ES-I3 (cell line): ENCODE measurements at regions not wholly inside any gene's neighbourhood (a gene's known extent, or its start where the extent isn't known, plus 50 kb on each side); places are given as distances from the start of the nearest gene placed in this dataset.

Experiments
- H3K36me3 ChIP-seq: 2 replicates; pipeline ENCODE4 v1.6.1; 2013; ENCODE audit warnings: mild to moderate bottlenecking, low read length, control low read depth, moderate library complexity; ENCODE audit not compliant: insufficient read depth
- H3K4me1 ChIP-seq: 2 replicates; pipeline ENCODE4 v1.6.1; 2013; ENCODE audit warnings: mild to moderate bottlenecking, control low read depth, low read length; ENCODE audit not compliant: insufficient read depth
- H3K9ac ChIP-seq: 2 replicates; pipeline ENCODE4 v1.6.1; 2013; ENCODE audit warnings: low read depth, mild to moderate bottlenecking, low read length, moderate library complexity
- H3K9me3 ChIP-seq: 2 replicates; pipeline ENCODE4 v1.6.1; 2013; ENCODE audit warnings: mild to moderate bottlenecking, low read length, moderate library complexity; ENCODE audit not compliant: control insufficient read depth, insufficient read depth

- H3K4me1 ChIP-seq: no peaks in the 10 kb centered on the region
- no peak overlapping the region for H3K9ac ChIP-seq
- H3K9me3 ChIP-seq: no peaks in the 10 kb centered on the region; the same call in 1 of the 2 replicates
- no peaks in the 10 kb centered on the region for H3K36me3 ChIP-seq
These were observed 493.1 kb downstream of the NOVA1 start for GRCh38 chr14:26104717-26105116.

GRCh38 chr14:26097852-26098251, 500.0 kb downstream of the NOVA1 start:
- no peaks in the 10 kb centered on the region for H3K9me3 ChIP-seq
- H3K36me3 ChIP-seq: no peaks in the 10 kb centered on the region

GRCh38 chr14:26088275-26088674, 509.6 kb downstream of the NOVA1 start:
- no peaks in the 10 kb centered on the region for H3K36me3 ChIP-seq
- peaks cover 6% of the 10 kb centered on the region; the same call in 1 of the 2 replicates for H3K4me1 ChIP-seq
- H3K9me3 ChIP-seq: no peaks in the 10 kb centered on the region; the same call in none of the 2 replicates
- no peak overlapping the region for H3K9ac ChIP-seq

More at GRCh38 chr14:26097852-26098251, 500.0 kb downstream of the NOVA1 start:
- no peak overlapping the region for H3K9ac ChIP-seq
- H3K4me1 ChIP-seq: no peaks in the 10 kb centered on the region

- no peaks in the 10 kb centered on the region for H3K9me3 ChIP-seq
- H3K36me3 ChIP-seq: no peaks in the 10 kb centered on the region
- H3K9ac ChIP-seq: no peak overlapping the region
These were observed 516.8 kb downstream of the NOVA1 start for GRCh38 chr14:26081043-26081442.

GRCh38 chr14:26078561-26078960, 519.3 kb downstream of the NOVA1 start:
- no peaks in the 10 kb centered on the region for H3K36me3 ChIP-seq
- H3K4me1 ChIP-seq: no peaks in the 10 kb centered on the region
- H3K9me3 ChIP-seq: no peaks in the 10 kb centered on the region
- H3K9ac ChIP-seq: no peak overlapping the region

More at GRCh38 chr14:26081043-26081442, 516.8 kb downstream of the NOVA1 start:
- H3K4me1 ChIP-seq: no peaks in the 10 kb centered on the region

GRCh38 chr14:26074892-26075291, 522.9 kb downstream of the NOVA1 start:
- no peaks in the 10 kb centered on the region for H3K4me1 ChIP-seq
- no peaks in the 10 kb centered on the region for H3K9me3 ChIP-seq
- no peaks in the 10 kb centered on the region for H3K36me3 ChIP-seq
- no peak overlapping the region for H3K9ac ChIP-seq

- Histone ChIP-seq H3K9ac (no peak overlapping the region), H3K9me3 (no peaks in the 10 kb centered on the region), H3K36me3 (no peaks in the 10 kb centered on the region), H3K4me1 (no peaks in the 10 kb centered on the region; the same call in 1 of the 2 replicates)
These were observed 527.4 kb downstream of the NOVA1 start for GRCh38 chr14:26070443-26070842.

- Histone ChIP-seq H3K9me3 (no peaks in the 10 kb centered on the region), H3K4me1 (no peaks in the 10 kb centered on the region; the same call in 1 of the 2 replicates), H3K36me3 (no peaks in the 10 kb centered on the region), H3K9ac (no peak overlapping the region)
These were observed 529.9 kb downstream of the NOVA1 start for GRCh38 chr14:26067786-26068459.

GRCh38 chr14:26067341-26067740, 530.5 kb downstream of the NOVA1 start:
- H3K9me3 ChIP-seq: no peaks in the 10 kb centered on the region
- H3K9ac ChIP-seq: no peak overlapping the region
- no peaks in the 10 kb centered on the region for H3K36me3 ChIP-seq
- H3K4me1 ChIP-seq: no peaks in the 10 kb centered on the region; the same call in 1 of the 2 replicates

GRCh38 chr14:26056036-26056616, 541.7 kb downstream of the NOVA1 start:
- Histone ChIP-seq H3K9me3 (peaks cover 3% of the 10 kb centered on the region), H3K9ac (no peak overlapping the region), H3K4me1 (no peaks in the 10 kb centered on the region), H3K36me3 (no peaks in the 10 kb centered on the region)

- Histone ChIP-seq H3K9me3 (no peaks in the 10 kb centered on the region), H3K36me3 (no peaks in the 10 kb centered on the region)
These were observed 565.5 kb downstream of the NOVA1 start for GRCh38 chr14:26032348-26032747.

GRCh38 chr14:26026384-26026783, 571.4 kb downstream of the NOVA1 start:
- Histone ChIP-seq H3K36me3 (no peaks in the 10 kb centered on the region), H3K4me1 (no peaks in the 10 kb centered on the region), H3K9me3 (no peaks in the 10 kb centered on the region), H3K9ac (no peak overlapping the region)

More at GRCh38 chr14:26032348-26032747, 565.5 kb downstream of the NOVA1 start:
- peaks cover 11% of the 10 kb centered on the region for H3K4me1 ChIP-seq
- no peak overlapping the region for H3K9ac ChIP-seq

- H3K36me3 ChIP-seq: no peaks in the 10 kb centered on the region
- no peaks in the 10 kb centered on the region for H3K9me3 ChIP-seq
These were observed 573.9 kb downstream of the NOVA1 start for GRCh38 chr14:26023967-26024366.

GRCh38 chr14:26021759-26022158, 576.1 kb downstream of the NOVA1 start:
- H3K9me3 ChIP-seq: no peaks in the 10 kb centered on the region

More at GRCh38 chr14:26023967-26024366, 573.9 kb downstream of the NOVA1 start:
- H3K4me1 ChIP-seq: no peaks in the 10 kb centered on the region
- H3K9ac ChIP-seq: no peak overlapping the region

GRCh38 chr14:26017270-26017669, 580.6 kb downstream of the NOVA1 start:
- peaks cover 9% of the 10 kb centered on the region; the same call in 1 of the 2 replicates for H3K4me1 ChIP-seq
- H3K9ac ChIP-seq: no peak overlapping the region
- H3K9me3 ChIP-seq: no peaks in the 10 kb centered on the region
- H3K36me3 ChIP-seq: no peaks in the 10 kb centered on the region

More at GRCh38 chr14:26021759-26022158, 576.1 kb downstream of the NOVA1 start:
- H3K4me1 ChIP-seq: peaks cover 9% of the 10 kb centered on the region; the same call in 1 of the 2 replicates
- no peak overlapping the region for H3K9ac ChIP-seq
- H3K36me3 ChIP-seq: no peaks in the 10 kb centered on the region
